ENCODE measurements at regions not wholly inside any gene's neighbourhood (a gene's known extent, or its start where the extent isn't known, plus 50 kb on each side); places are given as distances from the start of the nearest gene placed in this dataset.

GRCh38 chr10:88212069-88212468 lies 348.6 kb downstream of the PTEN start:
- DNase-seq = no peak

GRCh38 chr10:88213065-88213605 lies 349.7 kb downstream of the PTEN start:
- DNase-seq = no peak

- DNase-seq = peak; percentile 15
Observed at GRCh38 chr10:88216976-88217375, 353.6 kb downstream of the PTEN start.

DNA sequence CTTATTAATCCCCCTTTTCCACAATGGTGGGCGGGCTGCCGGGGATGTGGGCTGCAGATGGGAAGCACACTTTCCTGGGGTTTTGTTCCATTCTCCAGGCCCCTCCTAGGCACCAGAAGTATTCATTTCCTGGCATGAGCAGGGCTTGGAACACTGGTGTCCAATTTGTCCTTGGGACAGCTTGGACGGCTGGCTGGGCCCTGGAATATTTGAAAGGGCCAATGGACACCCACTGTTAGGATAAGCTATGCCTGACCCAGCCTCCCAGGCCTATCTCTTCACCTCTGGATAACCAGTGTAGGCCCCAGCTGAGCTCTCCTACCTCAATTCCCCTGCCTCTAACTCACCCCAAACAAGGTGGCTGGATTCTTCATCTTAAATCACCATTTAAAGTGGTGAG lies 354.9 kb downstream of the PTEN start:
- no peak for DNase-seq

GRCh38 chr10:88219753-88220152 lies 356.3 kb downstream of the PTEN start:
- no peak for DNase-seq

GRCh38 chr10:88221010-88221973 lies 357.9 kb downstream of the PTEN start:
- DNase-seq = no peak

- no peak for DNase-seq
Observed at GRCh38 chr10:88222881-88223280, 359.5 kb downstream of the PTEN start.

Data from CD4-positive, alpha-beta T cell treated with Interferon gamma for 1 hour (primary cell).